B cell (primary cell): ENCODE measurements at regions not wholly inside any gene's neighbourhood (a gene's known extent, or its start where the extent isn't known, plus 50 kb on each side); places are given as distances from the start of the nearest gene placed in this dataset.

Source experiments
- ATAC-seq: fragments of 200-7000 bp; cut with Tn5 transposase; one replicate; pipeline ENCODE4 v1.10.0; 2021; ENCODE audit warnings: low read depth, mild to moderate bottlenecking, moderate number of reproducible peaks, moderate library complexity
- CTCF ChIA-PET: fragments of 350-600 bp; sonication (Branson Sonifier 250); formaldehyde crosslinking; loops from one replicate; lab custom pipeline; 2021; ENCODE audit warnings: antibody characterized with exemption, inconsistent platforms; lab: Charles Lee
- POLR2A ChIA-PET: fragments of 350-600 bp; sonication (Branson Sonifier 250); formaldehyde crosslinking; loops from one replicate; lab custom pipeline; 2021; ENCODE audit warnings: antibody characterized with exemption; lab: Charles Lee
- DNase-seq: peaks from one replicate; pipeline ENCODE4 v3.0.0; 2013
- H2AFZ ChIP-seq: 2 replicates; pipeline ENCODE4 v1.6.1; 2012; ENCODE audit warnings: mild to moderate bottlenecking, low read depth, low read length; ENCODE audit not compliant: insufficient read depth, poor library complexity, severe bottlenecking
- H3K27ac ChIP-seq, 2 donors: 1 replicate in 1 of 2; 2 replicates in 1 of 2; pipeline ENCODE4 v1.5.1; 2012 to 2013; ENCODE audit warnings: low read length in 2 of 2, mild to moderate bottlenecking in 2 of 2, moderate library complexity in 1 of 2
- H3K27me3 ChIP-seq, 4 experiments: fragments of 200-600 bp in 1 of 4; sonication (generic) in 1 of 4; replicated peaks in 1 of 4; 1 replicate in 2 of 4; 2 replicates in 2 of 4; pipeline versions ENCODE4 v1.6.1 to v1.7.0; 2013 to 2016; ENCODE audit warnings: low read length in 3 of 4, mild to moderate bottlenecking in 2 of 4, mixed read lengths in 1 of 4, moderate library complexity in 1 of 4; ENCODE audit not compliant: insufficient read depth in 4 of 4, control insufficient read depth in 3 of 4; ENCODE audit errors: control extremely low read depth in 1 of 4
- H3K36me3 ChIP-seq, 2 experiments: replicated peaks in 1 of 2; 1 replicate in 1 of 2; 2 replicates in 1 of 2; pipeline versions ENCODE4 v1.6.1 to v1.7.1; 2013; ENCODE audit warnings: low read length in 1 of 2; ENCODE audit not compliant: insufficient read depth in 2 of 2, control insufficient read depth in 1 of 2; ENCODE audit errors: control extremely low read depth in 1 of 2, extremely low read depth in 1 of 2
- H3K4me1 ChIP-seq, 2 donors: fragments of 200-600 bp in 1 of 2; sonication (generic) in 1 of 2; 1 replicate in 1 of 2; 2 replicates in 1 of 2; pipeline versions ENCODE4 v1.5.1 to v1.6.1; 2013 to 2017; ENCODE audit warnings: low read length in 2 of 2; ENCODE audit not compliant: control insufficient read depth in 2 of 2, insufficient read depth in 2 of 2
- H3K4me2 ChIP-seq: replicated peaks from 2 replicates; pipeline ENCODE3; 2012; ENCODE audit warnings: mild to moderate bottlenecking, low read depth, low read length; ENCODE audit not compliant: poor library complexity, severe bottlenecking
- H3K4me3 ChIP-seq, 5 experiments: fragments of 200-600 bp in 1 of 5; sonication (generic) in 1 of 5; 1 replicate in 3 of 5; 2 replicates in 2 of 5; pipeline versions ENCODE4 v1.5.1 to v1.7.0; 2011 to 2016; ENCODE audit warnings: low read length in 4 of 5, mild to moderate bottlenecking in 4 of 5, low read depth in 2 of 5, control low read depth in 1 of 5, moderate library complexity in 1 of 5; ENCODE audit not compliant: insufficient read depth in 1 of 5; ENCODE audit errors: control extremely low read depth in 1 of 5, extremely low read depth in 1 of 5
- H3K79me2 ChIP-seq: fragments of 200-600 bp; sonication (generic); one replicate; pipeline ENCODE4 v1.6.0; 2016; ENCODE audit warnings: low read length; ENCODE audit not compliant: control insufficient read depth, insufficient read depth
- H3K9ac ChIP-seq: fragments of 200-600 bp; sonication (generic); 2 replicates; pipeline ENCODE4 v1.6.1; 2017; ENCODE audit warnings: mild to moderate bottlenecking, low read length, moderate library complexity
- H3K9me3 ChIP-seq, 3 donors: one replicate each; pipeline versions ENCODE4 v1.6.1 to v1.7.1; 2013; ENCODE audit warnings: low read length in 2 of 3; ENCODE audit not compliant: control insufficient read depth in 2 of 3, insufficient read depth in 1 of 3; ENCODE audit errors: control extremely low read depth in 1 of 3
- H4K20me1 ChIP-seq: 2 replicates; pipeline ENCODE4 v1.6.0; 2012; ENCODE audit warnings: mild to moderate bottlenecking, low read length; ENCODE audit not compliant: insufficient read depth, control insufficient read depth, poor library complexity, severe bottlenecking
- H3K27ac Mint-ChIP-seq: one replicate; pipeline ENCODE4 v1.8.0; 2021; ENCODE audit warnings: mixed read lengths
- H3K27me3 Mint-ChIP-seq: one replicate; pipeline ENCODE4 v1.8.0; 2021; ENCODE audit warnings: mixed read lengths
- H3K4me1 Mint-ChIP-seq: one replicate; pipeline ENCODE4 v1.8.0; 2021; ENCODE audit warnings: mixed read lengths
- H3K4me3 Mint-ChIP-seq: one replicate; pipeline ENCODE4 v1.8.0; 2021; ENCODE audit warnings: mixed read lengths
- H3K9me3 Mint-ChIP-seq: one replicate; pipeline ENCODE4 v1.8.0; 2022; ENCODE audit warnings: mixed read lengths; ENCODE audit not compliant: insufficient read depth
- EZH2 ChIP-seq: IDR thresholded peaks from 2 replicates; pipeline ENCODE4 v1.6.1; 2012; ENCODE audit warnings: borderline replicate concordance, low read depth, mild to moderate bottlenecking, moderate library complexity, low read length; ENCODE audit not compliant: insufficient read depth, poor library complexity, severe bottlenecking
- WGBS: methylation state at CpG from one replicate; pipeline ENCODE4 v1.1.5; 2013; ENCODE audit warnings: missing lambda C conversion rate; ENCODE audit not compliant: insufficient coverage; 5-methylcytosine and 5-hydroxymethylcytosine counted together
- intact Hi-C: fragments of 100-400 bp; cut with micrococcal nuclease; formaldehyde crosslinking; loops from one replicate; pipeline ENCODE4 v1.10.0; 2022
- TF ChIP-seq, protein P1 (sequence below): fragments of 200-600 bp; IDR thresholded peaks from one replicate; pipeline ENCODE4 v1.8.0; 2022; ENCODE audit warnings: antibody characterized with exemption, mild to moderate bottlenecking

DNA sequence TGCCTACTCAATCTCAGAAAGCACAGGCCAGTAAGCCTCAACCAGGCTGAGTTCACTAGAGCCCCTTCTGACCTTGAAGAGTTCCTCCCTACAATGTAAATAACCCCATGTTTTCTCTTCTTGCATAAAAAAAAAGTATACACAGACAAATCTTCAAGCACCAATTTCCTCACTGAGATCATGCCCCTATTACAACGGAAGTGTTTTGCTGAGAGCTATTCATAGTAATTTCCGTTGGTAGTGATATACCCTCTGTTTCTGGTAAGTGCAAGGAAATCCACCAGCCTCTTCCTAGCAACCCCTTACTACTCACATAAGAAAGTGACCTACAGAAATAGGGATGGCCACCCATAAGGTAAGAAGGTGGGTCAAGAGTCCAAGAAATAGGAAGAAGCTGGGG lies 76.4 kb upstream of the TARS1 start:
- POLR2A ChIA-PET, result no interaction called here
- H4K20me1 ChIP-seq, result no peaks in the 10 kb centered on the region
- DNase-seq, result peak; percentile 6

DNA sequence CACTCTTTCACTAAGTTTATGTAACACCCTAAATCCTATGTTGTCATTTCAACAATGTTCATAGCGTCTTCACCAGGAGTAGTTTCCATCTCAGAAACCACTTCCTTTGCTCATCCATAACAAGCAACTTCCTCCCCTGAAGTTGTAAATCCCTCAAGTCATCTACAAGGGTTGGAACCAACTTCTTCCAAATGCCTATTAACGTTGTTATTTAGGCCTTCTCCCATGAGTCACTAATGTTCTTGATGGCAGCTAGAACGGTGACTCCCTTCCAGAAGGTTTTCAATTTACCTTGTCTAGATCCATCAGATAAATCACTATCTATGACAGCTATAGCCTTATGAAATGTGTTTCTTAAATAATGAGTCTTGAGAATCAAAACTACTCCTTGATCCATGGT lies 73.3 kb upstream of the TARS1 start:
- peaks cover 0 to 2% (median 0%) of the 10 kb centered on the region in 3 donors for H3K9me3 ChIP-seq
- no peak overlapping the region for H3K27ac Mint-ChIP-seq
- H3K4me3 ChIP-seq, result no peak overlapping the region
- no peak overlapping the region for H3K4me3 Mint-ChIP-seq
- DNase-seq (no peak), ATAC-seq (no peak)
- CTCF ChIA-PET, result no interaction called here
- 9% methylated on average over 1 of the region's 3 CpGs for WGBS
- POLR2A ChIA-PET, result no interaction called here
- no peaks in the 10 kb centered on the region for H3K27me3 ChIP-seq
- peaks cover 4% of the 10 kb centered on the region for H3K9me3 Mint-ChIP-seq
- intact Hi-C loops, result no loop called here
- no peak overlapping the region for H2AFZ ChIP-seq
- H3K4me2 ChIP-seq, result no peak overlapping the region
- H3K27me3 Mint-ChIP-seq, result no peaks in the 10 kb centered on the region
- no peaks in the 10 kb centered on the region for H3K79me2 ChIP-seq
- no peaks in the 10 kb centered on the region for H4K20me1 ChIP-seq
- H3K9ac ChIP-seq, result no peak overlapping the region
- no peaks in the 10 kb centered on the region for H3K36me3 ChIP-seq
- TF ChIP-seq EZH2, result no peak
- TF ChIP-seq, protein P1, sequence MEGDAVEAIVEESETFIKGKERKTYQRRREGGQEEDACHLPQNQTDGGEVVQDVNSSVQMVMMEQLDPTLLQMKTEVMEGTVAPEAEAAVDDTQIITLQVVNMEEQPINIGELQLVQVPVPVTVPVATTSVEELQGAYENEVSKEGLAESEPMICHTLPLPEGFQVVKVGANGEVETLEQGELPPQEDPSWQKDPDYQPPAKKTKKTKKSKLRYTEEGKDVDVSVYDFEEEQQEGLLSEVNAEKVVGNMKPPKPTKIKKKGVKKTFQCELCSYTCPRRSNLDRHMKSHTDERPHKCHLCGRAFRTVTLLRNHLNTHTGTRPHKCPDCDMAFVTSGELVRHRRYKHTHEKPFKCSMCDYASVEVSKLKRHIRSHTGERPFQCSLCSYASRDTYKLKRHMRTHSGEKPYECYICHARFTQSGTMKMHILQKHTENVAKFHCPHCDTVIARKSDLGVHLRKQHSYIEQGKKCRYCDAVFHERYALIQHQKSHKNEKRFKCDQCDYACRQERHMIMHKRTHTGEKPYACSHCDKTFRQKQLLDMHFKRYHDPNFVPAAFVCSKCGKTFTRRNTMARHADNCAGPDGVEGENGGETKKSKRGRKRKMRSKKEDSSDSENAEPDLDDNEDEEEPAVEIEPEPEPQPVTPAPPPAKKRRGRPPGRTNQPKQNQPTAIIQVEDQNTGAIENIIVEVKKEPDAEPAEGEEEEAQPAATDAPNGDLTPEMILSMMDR, result no peak
- peaks cover 12 to 15% of the 10 kb centered on the region in 2 donors for H3K4me1 ChIP-seq
- H3K27ac ChIP-seq, result no peak overlapping the region
- H3K4me1 Mint-ChIP-seq, result peaks cover 14% of the 10 kb centered on the region

More for the DNA sequence above, 76.4 kb upstream of the TARS1 start:
- TF ChIP-seq, protein P1, result no peak
- TF ChIP-seq EZH2, result no peak
- peak overlapping the region; percentile 20 for H3K9ac ChIP-seq
- peak overlapping the region; percentile 57 for H2AFZ ChIP-seq
- H3K4me2 ChIP-seq, result peak overlapping the region; percentile 50
- intact Hi-C loops, result no loop called here
- H3K4me1 ChIP-seq, result peaks cover 12 to 15% of the 10 kb centered on the region in 2 donors
- no peaks in the 10 kb centered on the region for H3K27me3 Mint-ChIP-seq
- peak overlapping the region; percentile 75 for H3K27ac Mint-ChIP-seq
- peaks cover 3% of the 10 kb centered on the region for H3K9me3 Mint-ChIP-seq
- peak overlapping the region; percentile 58 for H3K4me3 Mint-ChIP-seq
- H3K79me2 ChIP-seq, result no peaks in the 10 kb centered on the region
- H3K27me3 ChIP-seq, result no peaks in the 10 kb centered on the region
- no CpG with 5 or more reads among the region's 2 CpGs for WGBS
- peak overlapping the region in 1 of 5 experiments; percentile 26 for H3K4me3 ChIP-seq
- CTCF ChIA-PET, result no interaction called here
- H3K27ac ChIP-seq, result peak overlapping the region in 1 of 2 donors; percentile 49
- H3K4me1 Mint-ChIP-seq, result peaks cover 14% of the 10 kb centered on the region
- H3K36me3 ChIP-seq, result no peaks in the 10 kb centered on the region
- peaks cover 0 to 10% (median 4%) of the 10 kb centered on the region in 3 donors for H3K9me3 ChIP-seq
- no peak for ATAC-seq
